Naive thymus-derived CD4-positive, alpha-beta T cell (primary cell): ENCODE measurements at regions not wholly inside any gene's neighbourhood (a gene's known extent, or its start where the extent isn't known, plus 50 kb on each side); places are given as distances from the start of the nearest gene placed in this dataset.
"Not testable (repeated sequence)": the region's sequence is repeated elsewhere in the genome, so short reads cannot be mapped to it uniquely, and the experiment has no call there.

ENCODE experiments used
- ATAC-seq: fragments of 150-1000 bp; cut with Tn5 transposase; 2 replicates; pipeline ENCODE4 v1.10.0; 2021; ENCODE audit warnings: mild to moderate bottlenecking, moderate library complexity
- CTCF ChIA-PET: fragments of 350-600 bp; sonication (Branson Sonifier 250); formaldehyde crosslinking; loops from one replicate; lab custom pipeline; 2021; ENCODE audit warnings: antibody characterized with exemption; lab: Charles Lee
- POLR2A ChIA-PET: fragments of 350-600 bp; sonication (Branson Sonifier 250); formaldehyde crosslinking; loops from one replicate; lab custom pipeline; 2021; ENCODE audit warnings: antibody characterized with exemption, inconsistent platforms; lab: Charles Lee
- DNase-seq, 9 donors: peaks; one replicate each; pipeline versions ENCODE4 v3.0.0 to v3.0.0-alpha.2; 2020 to 2022; ENCODE audit warnings: mixed read lengths in 1 of 9
- H3K27ac ChIP-seq: one replicate; pipeline ENCODE4 v1.7.0; 2013; ENCODE audit warnings: mild to moderate bottlenecking, low read depth, low read length, moderate library complexity
- H3K27me3 ChIP-seq, 2 donors: one replicate each; pipeline ENCODE4 v1.7.0; 2013; ENCODE audit warnings: low read length in 2 of 2, mild to moderate bottlenecking in 2 of 2, moderate library complexity in 2 of 2; ENCODE audit not compliant: control insufficient read depth in 2 of 2, insufficient read depth in 2 of 2
- H3K36me3 ChIP-seq, 3 experiments: 1 replicate in 2 of 3; 2 replicates in 1 of 3; pipeline ENCODE4 v1.7.0; 2013; ENCODE audit warnings: low read length in 3 of 3, mild to moderate bottlenecking in 3 of 3, moderate library complexity in 1 of 3; ENCODE audit not compliant: insufficient read depth in 3 of 3, control insufficient read depth in 2 of 3
- H3K4me1 ChIP-seq, 2 donors: one replicate each; pipeline ENCODE4 v1.7.0; 2013; ENCODE audit warnings: low read length in 2 of 2, mild to moderate bottlenecking in 2 of 2, moderate library complexity in 1 of 2; ENCODE audit not compliant: control insufficient read depth in 2 of 2, insufficient read depth in 2 of 2
- H3K4me3 ChIP-seq: 2 replicates; pipeline ENCODE4 v1.7.0; 2013; ENCODE audit warnings: mild to moderate bottlenecking, low read length
- H3K9me3 ChIP-seq, 3 experiments: 1 replicate in 2 of 3; 2 replicates in 1 of 3; pipeline ENCODE4 v1.7.0; 2013; ENCODE audit warnings: low read length in 3 of 3; ENCODE audit not compliant: control insufficient read depth in 2 of 3
- H3K27ac Mint-ChIP-seq, 9 donors: one replicate each; pipeline ENCODE4 v1.8.0; 2020 to 2022; ENCODE audit warnings: mixed read lengths in 9 of 9, mild to moderate bottlenecking in 8 of 9, moderate library complexity in 5 of 9, inconsistent platforms in 2 of 9
- H3K27me3 Mint-ChIP-seq, 5 donors: one replicate each; pipeline ENCODE4 v1.8.0; 2021 to 2022; ENCODE audit warnings: mixed read lengths in 5 of 5, mild to moderate bottlenecking in 1 of 5
- H3K36me3 Mint-ChIP-seq, 5 donors: one replicate each; pipeline ENCODE4 v1.8.0; 2020 to 2022; ENCODE audit warnings: mixed read lengths in 5 of 5, mild to moderate bottlenecking in 3 of 5, inconsistent platforms in 1 of 5
- H3K4me1 Mint-ChIP-seq, 7 donors: one replicate each; pipeline ENCODE4 v1.8.0; 2020 to 2022; ENCODE audit warnings: mixed read lengths in 7 of 7, mild to moderate bottlenecking in 3 of 7, inconsistent platforms in 1 of 7
- H3K4me3 Mint-ChIP-seq, 10 donors: one replicate each; pipeline ENCODE4 v1.8.0; 2020 to 2022; ENCODE audit warnings: mild to moderate bottlenecking in 10 of 10, mixed read lengths in 10 of 10, moderate library complexity in 6 of 10, inconsistent platforms in 2 of 10
- H3K9me3 Mint-ChIP-seq, 11 donors: one replicate each; pipeline ENCODE4 v1.8.0; 2020 to 2022; ENCODE audit warnings: mixed read lengths in 11 of 11, mild to moderate bottlenecking in 4 of 11, inconsistent platforms in 1 of 11, moderate library complexity in 1 of 11
- intact Hi-C, 2 donors: fragments of 100-400 bp; cut with micrococcal nuclease; formaldehyde crosslinking; loops; one replicate each; pipeline ENCODE4 v1.15.1; 2023

DNA sequence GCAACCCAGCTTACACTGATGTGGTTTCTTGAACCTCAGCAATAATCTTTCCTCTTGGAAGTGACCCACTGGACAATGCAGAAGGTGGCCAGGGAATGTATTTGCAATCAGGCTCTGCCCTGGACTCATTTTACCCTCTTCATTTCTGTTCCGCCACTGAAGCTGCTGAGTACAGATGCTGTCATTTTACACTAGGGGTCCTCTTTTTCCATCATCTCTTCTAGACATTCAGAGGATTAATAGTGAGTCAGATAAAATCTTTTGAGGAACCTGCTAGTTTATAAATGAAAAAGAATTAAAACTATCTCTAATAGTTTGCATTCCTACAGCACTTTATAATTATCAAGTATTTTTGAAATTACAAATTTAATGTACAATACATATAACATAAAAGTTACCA, 87.9 kb upstream of the PNPT1 start:
- peaks cover 3 to 15% (median 7%) of the 10 kb centered on the region in 5 donors for H3K27me3 Mint-ChIP-seq
- H3K36me3 Mint-ChIP-seq = no peaks in the 10 kb centered on the region
- H3K4me3 Mint-ChIP-seq = no peak overlapping the region
- ATAC-seq (no peak), DNase-seq (no peak)
- Histone ChIP-seq H3K36me3 (no peaks in the 10 kb centered on the region), H3K27ac (no peak overlapping the region), H3K27me3 (no peaks in the 10 kb centered on the region), H3K4me1 (no peaks in the 10 kb centered on the region), H3K4me3 (no peak overlapping the region), H3K9me3 (no peaks in the 10 kb centered on the region)
- intact Hi-C loops = no loop called here
- ChIA-PET CTCF (no interaction called here), POLR2A (interaction anchor here (0.6 kb wide), 1 partner anchor 354 kb away, joined by 3 read pairs; no protein-coding TSS in a partner anchor)
- no peak overlapping the region for H3K27ac Mint-ChIP-seq
- H3K4me1 Mint-ChIP-seq = no peaks in the 10 kb centered on the region
- no peaks in the 10 kb centered on the region for H3K9me3 Mint-ChIP-seq

DNA sequence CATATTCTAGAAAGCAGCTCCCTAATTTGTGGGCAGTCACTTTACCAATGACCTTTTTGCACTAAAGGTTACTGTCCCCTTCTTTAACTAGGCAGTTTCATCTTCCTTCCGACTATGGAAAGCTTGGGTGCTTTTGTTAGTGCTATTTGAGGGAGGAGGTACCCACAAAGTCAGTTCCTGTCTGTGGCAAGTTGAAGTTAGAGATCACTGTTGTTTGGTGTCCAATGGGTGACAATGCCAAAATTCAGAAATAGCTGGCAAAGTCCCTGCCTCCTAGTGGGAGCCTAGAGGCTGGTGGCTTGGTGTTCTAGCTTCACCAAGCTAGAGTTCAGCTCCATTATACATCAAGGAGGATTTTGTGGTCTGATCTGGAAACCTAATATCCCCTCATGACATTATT, 87.1 kb upstream of the PNPT1 start:
- no peak overlapping the region for H3K4me3 Mint-ChIP-seq
- ChIA-PET CTCF (no interaction called here), POLR2A (no interaction called here)
- H3K27me3 Mint-ChIP-seq = peaks cover 3 to 15% (median 7%) of the 10 kb centered on the region in 5 donors
- Histone ChIP-seq H3K9me3 (no peaks in the 10 kb centered on the region), H3K27ac (no peak overlapping the region), H3K4me1 (no peaks in the 10 kb centered on the region), H3K36me3 (no peaks in the 10 kb centered on the region), H3K4me3 (no peak overlapping the region), H3K27me3 (no peaks in the 10 kb centered on the region)
- H3K4me1 Mint-ChIP-seq = no peaks in the 10 kb centered on the region
- intact Hi-C loops = no loop called here
- ATAC-seq (no peak), DNase-seq (no peak)
- H3K36me3 Mint-ChIP-seq = no peaks in the 10 kb centered on the region
- H3K27ac Mint-ChIP-seq = no peak overlapping the region
- H3K9me3 Mint-ChIP-seq = no peaks in the 10 kb centered on the region

GRCh38 chr2:55779459-55780421, 86.1 kb upstream of the PNPT1 start:
- intact Hi-C loops = no loop called here
- Histone ChIP-seq H3K9me3 (no peaks in the 10 kb centered on the region), H3K27me3 (no peaks in the 10 kb centered on the region), H3K4me3 (no peak overlapping the region), H3K27ac (no peak overlapping the region), H3K4me1 (no peaks in the 10 kb centered on the region), H3K36me3 (no peaks in the 10 kb centered on the region)
- Mint-ChIP-seq H3K9me3 (peaks cover 0 to 7% (median 0%) of the 10 kb centered on the region in 11 donors), H3K36me3 (no peaks in the 10 kb centered on the region), H3K27ac (no peak overlapping the region), H3K4me3 (no peak overlapping the region), H3K4me1 (no peaks in the 10 kb centered on the region), H3K27me3 (peaks cover 3 to 19% (median 7%) of the 10 kb centered on the region in 5 donors)
- ChIA-PET CTCF (no interaction called here), POLR2A (no interaction called here)
- ATAC-seq (no peak), DNase-seq (no peak)

DNA sequence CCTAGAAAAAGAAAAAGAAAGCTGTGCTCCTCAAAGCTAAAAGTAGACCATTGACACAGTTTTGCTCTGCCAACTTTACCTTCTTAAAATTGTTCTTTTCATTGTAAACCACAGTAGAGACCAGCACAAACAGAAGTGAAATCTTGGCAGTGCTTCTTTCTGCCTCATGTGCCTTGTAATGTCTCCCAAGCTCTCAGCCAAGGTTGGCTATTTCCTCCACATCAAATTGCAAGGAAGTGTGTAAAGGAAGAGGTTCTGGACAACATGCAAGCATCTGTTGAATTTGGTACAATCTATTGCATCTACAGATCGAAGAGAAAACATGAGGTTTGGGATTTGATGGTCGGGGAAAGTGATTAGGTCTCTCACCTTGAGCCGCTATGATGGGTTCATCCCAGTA, 83.3 kb upstream of the PNPT1 start:
- intact Hi-C loops = no loop called here
- no peaks in the 10 kb centered on the region for H3K4me1 Mint-ChIP-seq
- H3K9me3 Mint-ChIP-seq = peaks cover 0 to 13% (median 0%) of the 10 kb centered on the region in 11 donors
- DNase-seq (no peak), ATAC-seq (no peak)
- no peak overlapping the region for H3K27ac Mint-ChIP-seq
- H3K36me3 Mint-ChIP-seq = no peaks in the 10 kb centered on the region
- no peak overlapping the region for H3K4me3 ChIP-seq
- H3K9me3 ChIP-seq = no peaks in the 10 kb centered on the region
- ChIA-PET CTCF (no interaction called here), POLR2A (no interaction called here)
- no peaks in the 10 kb centered on the region for H3K36me3 ChIP-seq
- H3K27me3 ChIP-seq = no peaks in the 10 kb centered on the region
- no peaks in the 10 kb centered on the region for H3K4me1 ChIP-seq
- H3K27ac ChIP-seq = no peak overlapping the region
- no peak overlapping the region for H3K4me3 Mint-ChIP-seq
- H3K27me3 Mint-ChIP-seq = peaks cover 3 to 19% (median 5%) of the 10 kb centered on the region in 5 donors

GRCh38 chr2:55776479-55776878, 82.8 kb upstream of the PNPT1 start:
- Mint-ChIP-seq H3K4me3 (no peak overlapping the region), H3K36me3 (no peaks in the 10 kb centered on the region), H3K9me3 (peaks cover 0 to 13% (median 0%) of the 10 kb centered on the region in 11 donors), H3K4me1 (no peaks in the 10 kb centered on the region), H3K27ac (no peak overlapping the region), H3K27me3 (peaks cover 3 to 19% (median 5%) of the 10 kb centered on the region in 5 donors)
- H3K27ac ChIP-seq = no peak overlapping the region
- no peaks in the 10 kb centered on the region for H3K4me1 ChIP-seq
- no peaks in the 10 kb centered on the region for H3K27me3 ChIP-seq
- DNase-seq (no peak), ATAC-seq (no peak)
- H3K9me3 ChIP-seq = no peaks in the 10 kb centered on the region
- POLR2A ChIA-PET = no interaction called here
- CTCF ChIA-PET = no interaction called here
- intact Hi-C loops = no loop called here
- H3K4me3 ChIP-seq = no peak overlapping the region
- no peaks in the 10 kb centered on the region for H3K36me3 ChIP-seq

DNA sequence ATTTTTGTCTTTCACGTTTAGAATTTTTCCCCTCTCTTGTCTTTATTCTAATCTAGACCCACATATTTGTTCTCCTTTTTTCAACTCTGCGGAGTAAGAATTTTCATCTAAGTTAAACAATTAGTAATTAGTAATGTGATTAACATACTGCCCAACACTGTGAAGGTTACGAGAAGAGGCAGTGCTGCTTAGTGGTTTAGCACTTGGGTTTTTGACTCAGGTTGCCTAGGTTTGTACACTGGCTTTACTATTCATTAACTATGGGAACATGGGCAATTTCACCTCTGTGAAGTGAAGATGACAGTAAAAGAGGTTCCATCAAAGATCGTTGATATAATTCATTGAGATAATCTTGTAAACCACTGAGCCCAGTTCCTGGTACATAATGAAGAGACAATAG, 82.2 kb upstream of the PNPT1 start:
- intact Hi-C loops = no loop called here
- Mint-ChIP-seq H3K27ac (no peak overlapping the region), H3K9me3 (peaks cover 0 to 13% (median 0%) of the 10 kb centered on the region in 11 donors), H3K36me3 (no peaks in the 10 kb centered on the region), H3K4me1 (no peaks in the 10 kb centered on the region), H3K27me3 (peaks cover 5 to 22% (median 6%) of the 10 kb centered on the region in 5 donors), H3K4me3 (no peak overlapping the region)
- ATAC-seq = no peak
- H3K4me1 ChIP-seq = no peaks in the 10 kb centered on the region
- CTCF ChIA-PET = no interaction called here
- H3K27me3 ChIP-seq = no peaks in the 10 kb centered on the region
- POLR2A ChIA-PET = no interaction called here
- no peaks in the 10 kb centered on the region for H3K36me3 ChIP-seq
- H3K27ac ChIP-seq = no peak overlapping the region
- no peak for DNase-seq
- no peaks in the 10 kb centered on the region for H3K9me3 ChIP-seq
- no peak overlapping the region for H3K4me3 ChIP-seq

DNA sequence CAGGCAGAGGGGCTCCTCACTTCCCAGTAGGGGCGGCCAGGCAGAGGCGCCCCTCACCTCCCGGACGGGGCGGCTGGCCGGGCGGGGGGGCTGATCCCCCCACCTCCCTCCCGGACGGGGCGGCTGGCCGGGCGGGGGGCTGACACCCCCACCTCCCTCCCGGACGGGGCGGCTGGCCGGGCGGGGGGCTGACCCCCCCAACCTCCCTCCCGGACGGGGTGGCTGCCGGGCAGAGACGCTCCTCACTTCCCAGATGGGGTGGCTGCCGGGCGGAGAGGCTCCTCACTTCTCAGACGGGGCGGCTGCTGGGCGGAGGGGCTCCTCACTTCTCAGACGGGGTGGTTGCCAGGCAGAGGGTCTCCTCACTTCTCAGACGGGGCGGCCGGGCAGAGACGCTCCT, 80.0 kb upstream of the PNPT1 start:
- H3K27ac Mint-ChIP-seq, H3K36me3 Mint-ChIP-seq, H3K27ac ChIP-seq, ATAC-seq, H3K9me3 ChIP-seq, H3K4me1 ChIP-seq, H3K4me1 Mint-ChIP-seq, H3K4me3 ChIP-seq, POLR2A ChIA-PET, CTCF ChIA-PET, H3K36me3 ChIP-seq, H3K4me3 Mint-ChIP-seq, H3K27me3 ChIP-seq, DNase-seq, intact Hi-C loops: not testable (repeated sequence)
- Mint-ChIP-seq H3K27me3 (peaks cover 2 to 31% (median 13%) of the 10 kb centered on the region in 5 donors), H3K9me3 (peaks cover 0 to 13% (median 1%) of the 10 kb centered on the region in 11 donors)
